T47D (cell line): ENCODE measurements at regions not wholly inside any gene's neighbourhood (a gene's known extent, or its start where the extent isn't known, plus 50 kb on each side); places are given as distances from the start of the nearest gene placed in this dataset.
A peak's percentile ranks its signal among the peaks of the same experiment; 100 is the strongest.

Source experiments
- DNase-seq, 2 experiments: peaks; one replicate each; pipeline versions ENCODE4 v3.0.0 to v3.0.0-alpha.2; 2011 to 2012; ENCODE audit warnings: low read depth in 1 of 2, low spot score in 1 of 2
- JUND ChIP-seq: IDR thresholded peaks from 2 replicates; pipeline ENCODE4 v1.6.1; 2012; ENCODE audit warnings: low read depth
- in situ Hi-C: cut with HindIII; loops from 2 replicates; pipeline ENCODE4 v1.10.0; 2016; ENCODE audit warnings: low sequenced_read_pairs, low pct_unique_long_range_greater_than_20kb

GRCh38 chr15:47965297-47965696, 155.5 kb upstream of the SLC24A5 start:
- TF ChIP-seq JUND, result no peak
- DNase-seq, result no peak
- in situ Hi-C loops, result no loop called here

GRCh38 chr15:47968593-47968992, 152.2 kb upstream of the SLC24A5 start:
- in situ Hi-C loops, result no loop called here
- TF ChIP-seq JUND, result no peak
- DNase-seq, result no peak

- TF ChIP-seq JUND, result no peak
- no peak for DNase-seq
- in situ Hi-C loops, result no loop called here
Observed at GRCh38 chr15:47971637-47972036, 149.2 kb upstream of the SLC24A5 start.

- in situ Hi-C loops, result no loop called here
- no peak for DNase-seq
- TF ChIP-seq JUND, result no peak
Observed at GRCh38 chr15:47972738-47973137, 148.1 kb upstream of the SLC24A5 start.

- no peak for TF ChIP-seq JUND
Observed at GRCh38 chr15:47974724-47975123, 146.1 kb upstream of the SLC24A5 start.

GRCh38 chr15:47975427-47975826, 145.4 kb upstream of the SLC24A5 start:
- no peak for DNase-seq
- no peak for TF ChIP-seq JUND
- in situ Hi-C loops, result no loop called here

More at GRCh38 chr15:47974724-47975123, 146.1 kb upstream of the SLC24A5 start:
- in situ Hi-C loops, result no loop called here
- no peak for DNase-seq

DNA sequence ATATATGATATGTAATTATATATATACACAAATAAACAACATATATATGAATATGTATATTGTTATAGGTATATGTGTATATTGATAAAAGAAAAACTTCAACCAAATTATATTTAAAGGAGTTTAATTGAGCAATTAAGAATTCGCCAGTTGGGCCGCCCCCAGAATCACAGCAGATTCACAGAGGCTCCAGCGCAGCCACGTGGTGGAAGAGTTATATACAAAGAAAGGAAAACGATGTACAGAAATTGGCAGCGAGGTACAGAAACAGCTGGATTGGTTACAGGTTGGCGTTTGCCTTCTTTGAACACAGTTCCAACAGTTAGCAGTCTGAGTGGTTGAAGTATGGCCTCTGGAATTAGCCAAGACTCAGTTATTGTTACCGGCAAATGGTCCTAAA, 137.3 kb upstream of the SLC24A5 start:
- in situ Hi-C loops, result no loop called here
- TF ChIP-seq JUND, result no peak
- DNase-seq, result peak in 1 of 2 experiments; percentile 55

DNA sequence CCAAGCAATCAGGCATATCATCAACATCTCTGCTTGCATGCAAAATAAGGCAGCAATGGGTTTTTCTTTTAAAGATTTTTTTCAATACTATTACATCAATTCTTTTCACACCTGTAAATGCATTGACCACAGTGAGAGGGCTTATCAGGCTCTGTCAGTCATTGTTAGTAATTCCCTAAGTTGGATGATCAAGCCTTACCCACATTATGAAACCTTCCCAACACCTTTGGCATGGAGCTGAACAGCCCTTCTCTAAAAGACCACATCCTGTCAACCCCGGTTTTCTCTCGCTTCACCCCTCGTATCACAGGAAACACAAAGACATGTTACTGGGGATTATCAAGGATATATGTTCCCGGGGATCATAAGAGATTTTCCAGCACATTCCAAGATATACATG, 135.2 kb upstream of the SLC24A5 start:
- TF ChIP-seq JUND, result no peak

GRCh38 chr15:47987461-47987860, 133.3 kb upstream of the SLC24A5 start:
- in situ Hi-C loops, result no loop called here
- TF ChIP-seq JUND, result no peak

More for the DNA sequence above, 135.2 kb upstream of the SLC24A5 start:
- in situ Hi-C loops, result no loop called here
- no peak for DNase-seq

DNA sequence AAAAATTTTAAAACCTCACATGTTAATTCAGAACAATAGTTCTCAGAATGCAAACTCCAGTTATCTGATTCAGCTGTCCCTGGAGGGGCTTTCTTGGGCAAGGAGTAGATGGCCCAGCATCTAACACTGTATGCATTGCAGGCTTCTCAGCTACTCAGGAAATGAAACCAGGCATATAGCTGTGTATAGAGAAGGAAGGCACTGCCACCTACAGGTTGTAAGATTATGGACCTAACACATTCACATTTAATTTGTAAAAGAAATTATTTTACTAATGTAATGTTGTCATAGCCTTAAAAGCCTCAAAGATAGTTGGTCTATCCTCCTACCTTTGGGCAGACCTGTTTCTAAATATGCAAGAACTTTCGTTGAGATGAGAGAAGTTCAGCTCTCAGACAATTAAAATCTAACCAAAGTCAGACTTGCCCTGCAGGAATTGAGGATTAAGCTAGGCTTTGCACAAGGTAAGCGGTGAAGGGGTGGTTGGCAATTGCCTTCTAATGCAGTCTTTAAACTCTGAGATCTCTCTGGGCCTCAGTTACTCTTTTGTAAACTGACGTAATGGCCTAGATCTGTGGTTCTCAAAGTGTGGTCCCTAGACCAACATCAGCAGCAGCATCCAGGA, 132.8 kb upstream of the SLC24A5 start:
- TF ChIP-seq JUND, result no peak
- in situ Hi-C loops, result no loop called here
- DNase-seq, result peak; percentile 44 to 75

More at GRCh38 chr15:47987461-47987860, 133.3 kb upstream of the SLC24A5 start:
- DNase-seq, result no peak

- DNase-seq, result no peak
- no peak for TF ChIP-seq JUND
- in situ Hi-C loops, result no loop called here
Observed at GRCh38 chr15:47988564-47988963, 132.2 kb upstream of the SLC24A5 start.

- in situ Hi-C loops, result no loop called here
- TF ChIP-seq JUND, result no peak
- DNase-seq, result no peak
Observed at GRCh38 chr15:47990821-47991220, 130.0 kb upstream of the SLC24A5 start.

DNA sequence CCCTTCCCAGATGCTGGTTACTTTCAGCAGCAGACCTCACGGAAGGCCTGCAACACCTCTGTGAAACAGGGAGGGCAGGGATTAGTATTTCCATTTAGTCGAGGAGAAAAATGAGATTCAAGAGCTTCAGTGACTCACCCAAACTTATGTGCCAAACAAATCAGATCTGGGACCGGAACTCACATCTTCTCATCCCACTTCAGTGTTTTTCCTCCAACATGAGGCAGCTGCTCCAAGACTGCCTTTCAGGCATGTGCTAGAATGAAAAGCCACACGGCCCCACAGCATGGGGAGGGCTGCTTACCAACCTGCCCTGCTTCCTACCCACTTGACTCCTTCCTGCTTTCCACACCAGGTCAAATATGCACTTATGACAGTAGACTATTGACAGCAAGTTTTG, 129.4 kb upstream of the SLC24A5 start:
- no peak for TF ChIP-seq JUND
- no peak for DNase-seq
- in situ Hi-C loops, result no loop called here

- TF ChIP-seq JUND, result no peak
- DNase-seq, result no peak
- in situ Hi-C loops, result no loop called here
Observed at GRCh38 chr15:47993051-47993450, 127.7 kb upstream of the SLC24A5 start.
